ENCODE measurements at regions not wholly inside any gene's neighbourhood (a gene's known extent, or its start where the extent isn't known, plus 50 kb on each side); places are given as distances from the start of the nearest gene placed in this dataset.

DNA sequence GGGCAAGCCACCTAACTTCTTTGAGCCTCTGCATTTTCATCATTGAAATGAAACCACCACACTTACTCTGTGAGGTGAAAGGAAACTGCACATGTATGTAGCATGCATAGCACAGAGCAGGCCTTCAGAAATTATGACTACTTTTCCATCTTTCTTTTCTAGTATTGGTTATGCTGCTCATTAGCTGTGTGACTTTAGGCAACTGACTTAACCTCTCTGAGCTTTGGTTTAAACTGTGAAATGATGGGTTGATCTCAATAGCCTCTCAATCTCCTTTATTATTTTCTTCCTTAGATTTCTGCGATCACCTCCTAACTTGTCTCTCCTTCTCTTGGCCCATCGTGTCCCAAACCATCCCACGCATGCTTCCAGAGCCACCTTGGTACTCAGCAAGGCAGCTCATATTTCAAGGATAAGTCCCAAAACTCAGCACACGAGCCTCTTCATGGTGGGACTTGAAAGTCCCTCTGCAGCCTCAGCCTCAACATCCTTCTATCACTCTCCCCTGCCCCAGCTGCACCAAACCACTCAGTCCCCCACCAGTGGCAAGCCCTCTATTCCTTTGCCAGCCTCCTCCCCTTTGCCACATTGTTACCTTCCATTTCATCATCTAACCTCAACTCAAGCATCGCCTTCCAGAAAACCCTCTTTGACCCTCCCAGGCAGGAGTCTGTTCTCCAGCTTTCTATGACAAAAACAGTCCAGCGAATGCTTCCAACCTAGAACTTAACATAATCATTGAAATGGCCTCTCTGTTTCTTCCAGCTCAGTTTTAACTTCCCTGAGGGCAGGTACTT, 60.3 kb upstream of the DNAH5 start:
- FAIRE-seq (no peak), DNase-seq (no peak)
- Histone ChIP-seq H3K9ac (ENCODE audit: low read length in 3 of 3) (no peak overlapping the region), H3K27me3 (ENCODE audit: control insufficient read depth, insufficient read depth, low read length) (no peaks in the 10 kb centered on the region), H3K36me3 (ENCODE audit: control insufficient read depth in 2 of 3, insufficient read depth in 3 of 3, low read length in 3 of 3) (no peaks in the 10 kb centered on the region), H3K4me1 (ENCODE audit: control insufficient read depth in 2 of 3, insufficient read depth in 2 of 3, low read depth in 1 of 3, low read length in 3 of 3) (no peaks in the 10 kb centered on the region), H3K27ac (ENCODE audit: low read depth in 2 of 2, low read length in 2 of 2) (no peak overlapping the region), H3K4me3 (ENCODE audit: low read length in 3 of 3) (no peak overlapping the region), H3K9me3 (ENCODE audit: control insufficient read depth in 2 of 3, insufficient read depth in 1 of 3, low read length in 3 of 3) (no peaks in the 10 kb centered on the region)
- intact Hi-C loops (cut with DNase I): no loop called here
- no peak for TF ChIP-seq CTCF (IDR thresholded peaks at IDR 0.05; ENCODE audit: borderline replicate concordance, extremely low read depth, insufficient read depth)

GRCh38 chr5:14003936-14004335, 59.4 kb upstream of the DNAH5 start:
- H3K36me3 ChIP-seq (ENCODE audit: control insufficient read depth in 2 of 3, insufficient read depth in 3 of 3, low read length in 3 of 3): no peaks in the 10 kb centered on the region
- H3K9me3 ChIP-seq (ENCODE audit: control insufficient read depth in 2 of 3, insufficient read depth in 1 of 3, low read length in 3 of 3): no peaks in the 10 kb centered on the region
- H3K9ac ChIP-seq (ENCODE audit: low read length in 3 of 3): no peak overlapping the region
- DNase-seq (no peak), FAIRE-seq (no peak)
- no peaks in the 10 kb centered on the region for H3K27me3 ChIP-seq (ENCODE audit: control insufficient read depth, insufficient read depth, low read length)
- intact Hi-C loops (cut with DNase I): no loop called here
- no peak overlapping the region for H3K4me3 ChIP-seq (ENCODE audit: low read length in 3 of 3)
- TF ChIP-seq CTCF (IDR thresholded peaks at IDR 0.05; ENCODE audit: borderline replicate concordance, extremely low read depth, insufficient read depth): no peak
- no peak overlapping the region for H3K27ac ChIP-seq (ENCODE audit: low read depth in 2 of 2, low read length in 2 of 2)
- no peaks in the 10 kb centered on the region for H3K4me1 ChIP-seq (ENCODE audit: control insufficient read depth in 2 of 3, insufficient read depth in 2 of 3, low read depth in 1 of 3, low read length in 3 of 3)

DNA sequence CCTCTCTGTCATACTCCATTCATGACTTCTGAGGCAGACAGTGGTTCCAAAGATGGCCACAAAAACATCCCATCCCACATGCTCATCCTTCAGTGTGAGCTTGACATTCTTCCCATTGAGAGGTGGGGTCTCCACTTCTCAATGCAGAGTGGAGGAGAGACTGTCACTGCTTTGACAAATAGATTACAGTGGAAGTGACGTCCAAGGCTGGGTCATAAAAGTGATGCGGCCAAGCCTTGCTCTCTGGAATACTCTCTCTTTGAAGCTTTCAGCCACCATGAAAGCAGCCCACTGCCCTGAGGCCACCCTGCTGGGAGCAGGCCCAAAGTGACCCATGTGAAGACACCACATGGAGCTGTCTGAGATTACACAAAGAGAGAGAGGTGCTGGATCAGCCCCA, 59.0 kb upstream of the DNAH5 start:
- Histone ChIP-seq H3K27ac (ENCODE audit: low read depth in 2 of 2, low read length in 2 of 2) (no peak overlapping the region), H3K9ac (ENCODE audit: low read length in 3 of 3) (no peak overlapping the region), H3K4me1 (ENCODE audit: control insufficient read depth in 2 of 3, insufficient read depth in 2 of 3, low read depth in 1 of 3, low read length in 3 of 3) (no peaks in the 10 kb centered on the region), H3K36me3 (ENCODE audit: control insufficient read depth in 2 of 3, insufficient read depth in 3 of 3, low read length in 3 of 3) (no peaks in the 10 kb centered on the region), H3K27me3 (ENCODE audit: control insufficient read depth, insufficient read depth, low read length) (no peaks in the 10 kb centered on the region), H3K4me3 (ENCODE audit: low read length in 3 of 3) (no peak overlapping the region), H3K9me3 (ENCODE audit: control insufficient read depth in 2 of 3, insufficient read depth in 1 of 3, low read length in 3 of 3) (no peaks in the 10 kb centered on the region)
- TF ChIP-seq CTCF (IDR thresholded peaks at IDR 0.05; ENCODE audit: borderline replicate concordance, extremely low read depth, insufficient read depth): no peak
- DNase-seq: no peak
- FAIRE-seq: no peak
- intact Hi-C loops (cut with DNase I): no loop called here

- no peak overlapping the region for H3K9ac ChIP-seq (ENCODE audit: low read length in 3 of 3)
- H3K4me3 ChIP-seq (ENCODE audit: low read length in 3 of 3): no peak overlapping the region
- H3K9me3 ChIP-seq (ENCODE audit: control insufficient read depth in 2 of 3, insufficient read depth in 1 of 3, low read length in 3 of 3): peaks cover 0 to 2% (median 0%) of the 10 kb centered on the region in 3 donors
- no peaks in the 10 kb centered on the region for H3K27me3 ChIP-seq (ENCODE audit: control insufficient read depth, insufficient read depth, low read length)
- DNase-seq (no peak), FAIRE-seq (no peak)
- no peaks in the 10 kb centered on the region for H3K36me3 ChIP-seq (ENCODE audit: control insufficient read depth in 2 of 3, insufficient read depth in 3 of 3, low read length in 3 of 3)
- no peak overlapping the region for H3K27ac ChIP-seq (ENCODE audit: low read depth in 2 of 2, low read length in 2 of 2)
- H3K4me1 ChIP-seq (ENCODE audit: control insufficient read depth in 2 of 3, insufficient read depth in 2 of 3, low read depth in 1 of 3, low read length in 3 of 3): no peaks in the 10 kb centered on the region
- intact Hi-C loops (cut with DNase I): no loop called here
- no peak for TF ChIP-seq CTCF (IDR thresholded peaks at IDR 0.05; ENCODE audit: borderline replicate concordance, extremely low read depth, insufficient read depth)
Observed at GRCh38 chr5:13998254-13998653, 53.8 kb upstream of the DNAH5 start.

All from kidney (tissue), 13 donors.